ENCODE measurements at regions not wholly inside any gene's neighbourhood (a gene's known extent, or its start where the extent isn't known, plus 50 kb on each side); places are given as distances from the start of the nearest gene placed in this dataset.
"Not testable (repeated sequence)": the region's sequence is repeated elsewhere in the genome, so short reads cannot be mapped to it uniquely, and the experiment has no call there.

- no peak for DNase-seq (ENCODE audit: low spot score)
Observed at GRCh38 chr1:102821707-102822106, 286.6 kb downstream of the COL11A1 start.

- no peak for DNase-seq (ENCODE audit: low spot score)
Observed at GRCh38 chr1:102800406-102800805, 307.9 kb downstream of the COL11A1 start.

GRCh38 chr1:102799496-102799895 is 308.8 kb downstream of the COL11A1 start:
- no peak for DNase-seq (ENCODE audit: low spot score)

- no peak for DNase-seq (ENCODE audit: low spot score)
Observed at GRCh38 chr1:102798718-102799117, 309.6 kb downstream of the COL11A1 start.

GRCh38 chr1:102796429-102796828 is 311.9 kb downstream of the COL11A1 start:
- DNase-seq (ENCODE audit: low spot score): no peak

- DNase-seq (ENCODE audit: low spot score): no peak
Observed at GRCh38 chr1:102790997-102791396, 317.3 kb downstream of the COL11A1 start.

GRCh38 chr1:102789951-102790350 is 318.4 kb downstream of the COL11A1 start:
- DNase-seq (ENCODE audit: low spot score): not testable (repeated sequence)

GRCh38 chr1:102783487-102783886 is 324.8 kb downstream of the COL11A1 start:
- DNase-seq (ENCODE audit: low spot score): no peak

- no peak for DNase-seq (ENCODE audit: low spot score)
Observed at GRCh38 chr1:102782144-102782543, 326.2 kb downstream of the COL11A1 start.

GRCh38 chr1:102776071-102776470 is 332.3 kb downstream of the COL11A1 start:
- no peak for DNase-seq (ENCODE audit: low spot score)

- DNase-seq (ENCODE audit: low spot score): no peak
Observed at GRCh38 chr1:102772831-102773230, 335.5 kb downstream of the COL11A1 start.

- no peak for DNase-seq (ENCODE audit: low spot score)
Observed at GRCh38 chr1:102758418-102758817, 349.9 kb downstream of the COL11A1 start.

GRCh38 chr1:102757363-102757762 is 351.0 kb downstream of the COL11A1 start:
- no peak for DNase-seq (ENCODE audit: low spot score)

GRCh38 chr1:102751111-102751510 is 357.2 kb downstream of the COL11A1 start:
- no peak for DNase-seq (ENCODE audit: low spot score)

GRCh38 chr1:102742426-102742825 is 365.9 kb downstream of the COL11A1 start:
- DNase-seq (ENCODE audit: low spot score): no peak

GRCh38 chr1:102733491-102734236 is 374.7 kb downstream of the COL11A1 start:
- DNase-seq (ENCODE audit: low spot score): no peak

- no peak for DNase-seq (ENCODE audit: low spot score)
Observed at GRCh38 chr1:102732927-102733326, 375.4 kb downstream of the COL11A1 start.

- DNase-seq (ENCODE audit: low spot score): no peak
Observed at GRCh38 chr1:102726417-102726816, 381.9 kb downstream of the COL11A1 start.

- DNase-seq (ENCODE audit: low spot score): no peak
Observed at GRCh38 chr1:102724741-102725140, 383.6 kb downstream of the COL11A1 start.

- no peak for DNase-seq (ENCODE audit: low spot score)
Observed at GRCh38 chr1:102715150-102715549, 393.2 kb downstream of the COL11A1 start.

- DNase-seq (ENCODE audit: low spot score): no peak
Observed at GRCh38 chr1:102699524-102699923, 408.8 kb downstream of the COL11A1 start.

GRCh38 chr1:102693345-102693744 is 415.0 kb downstream of the COL11A1 start:
- DNase-seq (ENCODE audit: low spot score): no peak

GRCh38 chr1:102691592-102692090 is 416.7 kb downstream of the COL11A1 start:
- DNase-seq (ENCODE audit: low spot score): no peak

- DNase-seq (ENCODE audit: low spot score): no peak
Observed at GRCh38 chr1:102687383-102687782, 420.9 kb downstream of the COL11A1 start.
